ENCODE measurements at regions not wholly inside any gene's neighbourhood (a gene's known extent, or its start where the extent isn't known, plus 50 kb on each side); places are given as distances from the start of the nearest gene placed in this dataset.

DNA sequence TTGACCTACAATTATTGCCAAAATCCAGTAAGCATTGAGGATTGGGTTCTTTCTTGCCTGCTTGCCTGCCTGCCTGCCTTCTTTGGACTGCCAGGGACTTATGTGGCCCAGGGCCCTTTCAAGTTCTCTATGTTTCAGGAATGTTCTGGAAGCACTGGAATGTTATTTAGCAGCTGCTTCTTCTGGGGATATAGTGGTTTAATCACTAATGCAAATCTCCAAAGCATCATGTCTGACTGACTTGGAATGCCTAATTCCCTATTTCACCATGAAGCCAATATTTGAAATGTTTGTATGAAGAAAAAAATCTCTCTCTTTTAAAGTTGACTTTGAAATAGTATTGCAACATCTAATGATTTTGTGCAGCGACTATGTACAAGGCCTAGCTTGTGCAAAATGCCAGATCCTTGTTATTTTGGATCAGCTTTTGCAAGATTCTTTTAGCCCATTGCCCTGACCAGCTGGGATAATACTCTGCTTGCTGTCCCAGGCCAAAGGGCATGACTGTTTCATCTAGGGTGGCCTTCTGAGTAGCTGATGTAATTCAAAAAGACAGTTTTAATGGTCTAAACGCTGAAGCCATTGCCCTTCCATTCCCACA is 204.6 kb downstream of the RND3 start:
- no peak overlapping the region for H3K4me2 ChIP-seq (ENCODE audit: low read length)
- H3K27me3 ChIP-seq (ENCODE audit: insufficient read depth, low read length): no peaks in the 10 kb centered on the region
- DNase-seq (ENCODE audit: low read depth, low spot score) (no peak), ATAC-seq (no peak)
- H3K4me3 ChIP-seq (replicated peaks in 1 of 2; ENCODE audit: low read depth in 1 of 2, low read length in 2 of 2): no peak overlapping the region
- RAD21 ChIA-PET (ENCODE audit: low non-redundant PET in 1 of 2, low total read pairs in 2 of 2, uncharacterized antibody in 2 of 2, unreplicated experiment in 2 of 2): no interaction called here
- BruUV-seq (replicated peaks): no TSS peak
- no peaks in the 10 kb centered on the region for H3K9me2 ChIP-seq (ENCODE audit: insufficient read depth)
- POLR2A ChIA-PET: no interaction called here
- no peaks in the 10 kb centered on the region for H3K9me3 ChIP-seq (ENCODE audit: control insufficient read depth in 1 of 2, insufficient read depth in 1 of 2, low read depth in 1 of 2, low read length in 2 of 2)
- H3K79me2 ChIP-seq (ENCODE audit: insufficient read depth, low read length): no peaks in the 10 kb centered on the region
- no peaks in the 10 kb centered on the region for H3K4me1 ChIP-seq (ENCODE audit: control insufficient read depth in 1 of 2, insufficient read depth in 2 of 2, low read length in 2 of 2)
- CTCF ChIA-PET: no interaction called here
- no peaks in the 10 kb centered on the region for H4K20me1 ChIP-seq (ENCODE audit: insufficient read depth)
- intact Hi-C loops (cut with micrococcal nuclease): no loop called here
- TF ChIP-seq RAD21 (IDR thresholded peaks at IDR 0.05; ENCODE audit: low read depth): no peak
- TF ChIP-seq ELF1 (IDR thresholded peaks at IDR 0.05; ENCODE audit: borderline replicate concordance, low read depth): no peak
- no peak for TF ChIP-seq ATF3 (IDR thresholded peaks at IDR 0.05)
- no peak for TF ChIP-seq EZH2 (IDR thresholded peaks at IDR 0.05)
- TF ChIP-seq YY1 (IDR thresholded peaks at IDR 0.05; ENCODE audit: extremely low read depth, insufficient replicate concordance, low read depth, low read length): no peak
- no peak for TF ChIP-seq TCF7L2 (IDR thresholded peaks at IDR 0.05; ENCODE audit: borderline replicate concordance, extremely low read depth, insufficient read depth, insufficient read length)
- no peak for TF ChIP-seq SP1 (IDR thresholded peaks at IDR 0.05; ENCODE audit: low read depth)
- no peak for TF ChIP-seq EGR1 (IDR thresholded peaks at IDR 0.05; ENCODE audit: low read depth)
- TF ChIP-seq CEBPB (IDR thresholded peaks at IDR 0.05; ENCODE audit: low read depth): no peak
- TF ChIP-seq ZNF274 (IDR thresholded peaks at IDR 0.05; ENCODE audit: low read depth, low read length): no peak
- no peak for TF ChIP-seq ZBTB33 (IDR thresholded peaks at IDR 0.05; ENCODE audit: extremely low read depth, insufficient replicate concordance, low read length)
- H3K36me3 ChIP-seq (ENCODE audit: control insufficient read depth in 1 of 2, insufficient read depth in 2 of 2, low read length in 2 of 2): no peaks in the 10 kb centered on the region
- no peak overlapping the region for H2AFZ ChIP-seq (ENCODE audit: low read depth, low read length, poor library complexity, severe bottlenecking)
- no peak overlapping the region for H3K9ac ChIP-seq (ENCODE audit: low read length)
- no peak overlapping the region for H3K27ac ChIP-seq (ENCODE audit: low read depth, low read length)
